IMR-90 (cell line): ENCODE measurements at regions not wholly inside any gene's neighbourhood (a gene's known extent, or its start where the extent isn't known, plus 50 kb on each side); places are given as distances from the start of the nearest gene placed in this dataset.

Source experiments
- ATAC-seq: fragments of 200-7000 bp; cut with Tn5 transposase; 2 replicates; pipeline ENCODE4 v1.9.1; 2020; ENCODE audit warnings: low read depth, mild to moderate bottlenecking, moderate library complexity
- BruUV-seq: library from RNA; stranded (reverse); fragments of 400-500 nt; replicated peaks from 2 replicates; lab custom pipeline; 2021; lab: Mats Ljungman, UMichigan
- CTCF ChIA-PET: fragments of 300-600 bp; formaldehyde crosslinking; extraction: SDS; loops from one replicate; lab custom pipeline; 2021; ENCODE audit warnings: antibody characterized with exemption; lab: Yijun Ruan, JAX
- POLR2A ChIA-PET: fragments of 300-600 bp; sonication (Branson Sonifier 250); formaldehyde crosslinking; loops from one replicate; lab custom pipeline; 2022; ENCODE audit warnings: antibody characterized with exemption; ENCODE audit not compliant: unreplicated experiment; lab: Charles Lee
- DNase-seq: peaks from one replicate; pipeline ENCODE4 v3.0.0; 2013
- H2AFZ ChIP-seq: replicated peaks from 2 replicates; pipeline ENCODE3; 2013; ENCODE audit warnings: low read length, mild to moderate bottlenecking; ENCODE audit not compliant: poor library complexity
- H2AK5ac ChIP-seq: 2 replicates; pipeline ENCODE4 v1.6.1; 2013; ENCODE audit warnings: low read depth, low read length, inconsistent platforms
- H2AK9ac ChIP-seq: replicated peaks from 2 replicates; pipeline ENCODE3; 2013; ENCODE audit warnings: mild to moderate bottlenecking, low read depth, low read length, moderate library complexity; ENCODE audit not compliant: poor library complexity
- H2BK120ac ChIP-seq: 2 replicates; pipeline ENCODE4 v1.6.1; 2013; ENCODE audit warnings: low read depth, low read length, inconsistent platforms
- H2BK15ac ChIP-seq: 3 replicates; pipeline ENCODE4 v1.6.1; 2013; ENCODE audit warnings: low read depth, low read length, inconsistent platforms
- H2BK20ac ChIP-seq: 2 replicates; pipeline ENCODE4 v1.6.1; 2013; ENCODE audit warnings: low read depth, mild to moderate bottlenecking, inconsistent platforms, low read length, moderate library complexity
- H2BK5ac ChIP-seq: 2 replicates; pipeline ENCODE4 v1.6.1; 2013; ENCODE audit warnings: mild to moderate bottlenecking, low read depth, low read length, inconsistent platforms; ENCODE audit not compliant: poor library complexity, severe bottlenecking
- H3K14ac ChIP-seq: replicated peaks from 2 replicates; pipeline ENCODE4 v1.6.1; 2013; ENCODE audit warnings: low read depth, low read length, inconsistent platforms
- H3K18ac ChIP-seq: 2 replicates; pipeline ENCODE4 v1.6.1; 2013; ENCODE audit warnings: low read depth, low read length, control low read depth
- H3K23ac ChIP-seq: 2 replicates; pipeline ENCODE4 v1.6.1; 2013; ENCODE audit warnings: low read depth, low read length, inconsistent platforms
- H3K27ac ChIP-seq: 2 replicates; pipeline ENCODE4 v1.5.1; 2013; ENCODE audit warnings: mild to moderate bottlenecking, control low read depth, low read length; ENCODE audit not compliant: insufficient read depth
- H3K27me3 ChIP-seq: 2 replicates; pipeline ENCODE4 v1.6.1; 2013; ENCODE audit warnings: low read length; ENCODE audit not compliant: control insufficient read depth, insufficient read depth
- H3K36me3 ChIP-seq: 2 replicates; pipeline ENCODE4 v1.6.1; 2013; ENCODE audit warnings: low read length, mixed read lengths; ENCODE audit not compliant: control insufficient read depth, insufficient read depth
- H3K4ac ChIP-seq: 2 replicates; pipeline ENCODE4 v1.6.1; 2013; ENCODE audit warnings: low read depth, low read length, inconsistent platforms
- H3K4me1 ChIP-seq: 2 replicates; pipeline ENCODE4 v1.6.1; 2013; ENCODE audit warnings: low read length, mixed read lengths; ENCODE audit not compliant: control insufficient read depth, insufficient read depth
- H3K4me2 ChIP-seq: 2 replicates; pipeline ENCODE4 v1.6.1; 2013; ENCODE audit warnings: low read depth, mild to moderate bottlenecking, control low read depth, low read length, moderate library complexity
- H3K4me3 ChIP-seq: 2 replicates; pipeline ENCODE4 v1.5.1; 2013; ENCODE audit warnings: low read depth, mild to moderate bottlenecking, control low read depth, low read length, moderate library complexity; ENCODE audit not compliant: insufficient read depth
- H3K56ac ChIP-seq: 2 replicates; pipeline ENCODE4 v1.6.1; 2013; ENCODE audit warnings: low read length, inconsistent platforms; ENCODE audit not compliant: insufficient read depth; ENCODE audit errors: extremely low read depth
- H3K79me1 ChIP-seq, 2 experiments: 2 replicates each; pipeline ENCODE4 v1.6.1; 2013; ENCODE audit warnings: low read length in 2 of 2, inconsistent platforms in 1 of 2, low read depth in 1 of 2
- H3K9ac ChIP-seq: 2 replicates; pipeline ENCODE4 v1.6.1; 2013; ENCODE audit warnings: low read depth, low read length, control low read depth
- H3K9me1 ChIP-seq: 2 replicates; pipeline ENCODE4 v1.6.1; 2013; ENCODE audit warnings: low read length, inconsistent platforms; ENCODE audit not compliant: insufficient read depth
- H3K9me3 ChIP-seq: 2 replicates; pipeline ENCODE4 v1.6.1; 2013; ENCODE audit warnings: low read length; ENCODE audit not compliant: control insufficient read depth, insufficient read depth
- H4K20me1 ChIP-seq: 2 replicates; pipeline ENCODE4 v1.6.1; 2013; ENCODE audit warnings: low read length, inconsistent platforms; ENCODE audit not compliant: insufficient read depth
- H4K5ac ChIP-seq: 2 replicates; pipeline ENCODE4 v1.6.1; 2013; ENCODE audit warnings: mild to moderate bottlenecking, low read depth, low read length, control low read depth
- H4K8ac ChIP-seq, 2 experiments: 2 replicates each; pipeline ENCODE4 v1.6.1; 2013; ENCODE audit warnings: low read depth in 2 of 2, low read length in 2 of 2, control low read depth in 1 of 2, inconsistent platforms in 1 of 2
- H4K91ac ChIP-seq: 2 replicates; pipeline ENCODE4 v1.6.1; 2013; ENCODE audit warnings: low read depth, low read length, inconsistent platforms; ENCODE audit not compliant: insufficient read depth
- CHD1 ChIP-seq: IDR thresholded peaks from 2 replicates; pipeline ENCODE4 v1.6.1; 2012; ENCODE audit warnings: low read depth, low read length, improper control_type of control experiment
- CTCF ChIP-seq: conservative IDR thresholded peaks from 2 replicates; pipeline ENCODE4 v1.5.1; 2012; ENCODE audit warnings: mild to moderate bottlenecking, low read depth, low read length, improper control_type of control experiment
- FOS ChIP-seq: fragments of 150-350 bp; IDR thresholded peaks from 2 replicates; pipeline ENCODE4 v1.6.1; 2016; ENCODE audit warnings: low read depth, low read length
- MAFK ChIP-seq: IDR thresholded peaks from 2 replicates; pipeline ENCODE4 v1.6.1; 2012; ENCODE audit warnings: low read depth, low read length, improper control_type of control experiment
- MAZ ChIP-seq: IDR thresholded peaks from 2 replicates; pipeline ENCODE4 v1.6.1; 2012; ENCODE audit warnings: low read depth, mild to moderate bottlenecking, low read length, improper control_type of control experiment, moderate library complexity, borderline replicate concordance
- MXI1 ChIP-seq: IDR thresholded peaks from 2 replicates; pipeline ENCODE4 v1.6.1; 2012; ENCODE audit warnings: low read depth, mild to moderate bottlenecking, low read length, moderate library complexity, borderline replicate concordance
- POLR2A ChIP-seq: IDR thresholded peaks from 2 replicates; pipeline ENCODE4 v1.6.1; 2012; ENCODE audit warnings: mild to moderate bottlenecking, low read depth, low read length
- RCOR1 ChIP-seq: IDR thresholded peaks from 2 replicates; pipeline ENCODE4 v1.6.1; 2012; ENCODE audit warnings: mild to moderate bottlenecking, low read length, improper control_type of control experiment; ENCODE audit not compliant: insufficient replicate concordance
- RFX5 ChIP-seq: IDR thresholded peaks from 2 replicates; pipeline ENCODE4 v1.8.0; 2012; ENCODE audit warnings: low read depth, mild to moderate bottlenecking, low read length, moderate library complexity
- SMC3 ChIP-seq: fragments of 150-350 bp; IDR thresholded peaks from 2 replicates; pipeline ENCODE4 v1.6.1; 2016; ENCODE audit warnings: low read depth, mild to moderate bottlenecking, antibody characterized with exemption, low read length, moderate library complexity
- USF2 ChIP-seq: fragments of 150-350 bp; IDR thresholded peaks from 2 replicates; pipeline ENCODE4 v1.6.1; 2017; ENCODE audit warnings: mild to moderate bottlenecking, antibody characterized with exemption, low read length, low read depth
- WGBS, 2 experiments: methylation state at CpG; one replicate each; pipeline versions ENCODE4 v1.1.5 to v1.1.7; 2013; ENCODE audit warnings: missing lambda C conversion rate in 2 of 2; ENCODE audit not compliant: insufficient read length in 1 of 2; ENCODE audit errors: extremely low coverage in 2 of 2; 5-methylcytosine and 5-hydroxymethylcytosine counted together
- dilution Hi-C: fragments of 300-500 bp; cut with HindIII; formaldehyde crosslinking; loops from one replicate; pipeline ENCODE4 v1.14.3; 2018; ENCODE audit warnings: low sequenced_read_pairs; ENCODE audit not compliant: unreplicated experiment
- in situ Hi-C: fragments of 300-500 bp; cut with MboI; formaldehyde crosslinking; loops from 3 replicates; pipeline ENCODE4 v1.14.3; 2019; ENCODE audit warnings: low sequenced_read_pairs, inconsistent platforms, mixed read lengths
- intact Hi-C: fragments of 100-400 bp; cut with micrococcal nuclease; formaldehyde crosslinking; loops from 2 replicates; pipeline ENCODE4 v1.10.0; 2022

GRCh38 chr10:7048061-7048460 lies 362.8 kb downstream of the SFMBT2 start:
- no peak overlapping the region for H2AK5ac ChIP-seq
- no peak overlapping the region for H3K23ac ChIP-seq
- H3K9me1 ChIP-seq: no peaks in the 10 kb centered on the region
- intact Hi-C loops: no loop called here
- H3K27me3 ChIP-seq: no peaks in the 10 kb centered on the region
- H2AK9ac ChIP-seq: no peak overlapping the region
- no peak overlapping the region for H3K14ac ChIP-seq
- no peak overlapping the region for H3K4me2 ChIP-seq
- TF ChIP-seq MXI1 (no peak), FOS (no peak), USF2 (no peak), MAFK (no peak), MAZ (no peak), RCOR1 (no peak), CHD1 (no peak), CTCF (no peak), RFX5 (no peak), POLR2A (no peak), SMC3 (no peak)
- H3K4ac ChIP-seq: no peak overlapping the region
- CTCF ChIA-PET: no interaction called here
- H2BK120ac ChIP-seq: no peak overlapping the region
- POLR2A ChIA-PET: no interaction called here
- dilution Hi-C loops: no loop called here
- H3K36me3 ChIP-seq: no peaks in the 10 kb centered on the region
- no peak for DNase-seq
- WGBS, 2 experiments: 71% methylated on average over 1 of the region's 6 CpGs; no CpG with 5 or more reads in 1 of the 2 experiments
- H3K56ac ChIP-seq: no peak overlapping the region
- H2BK5ac ChIP-seq: no peak overlapping the region
- no peak overlapping the region for H3K9ac ChIP-seq
- no peak overlapping the region for H3K18ac ChIP-seq
- in situ Hi-C loops: no loop called here
- no peaks in the 10 kb centered on the region for H3K9me3 ChIP-seq
- no TSS peak for BruUV-seq
- no peak overlapping the region for H4K8ac ChIP-seq
- H4K20me1 ChIP-seq: no peaks in the 10 kb centered on the region
- H3K4me1 ChIP-seq: no peaks in the 10 kb centered on the region
- H4K5ac ChIP-seq: no peak overlapping the region
- H3K27ac ChIP-seq: no peak overlapping the region
- no peak overlapping the region for H2AFZ ChIP-seq
- no peak overlapping the region for H2BK20ac ChIP-seq
- ATAC-seq: no peak
- no peak overlapping the region for H3K4me3 ChIP-seq
- H4K91ac ChIP-seq: no peak overlapping the region
- no peak overlapping the region for H2BK15ac ChIP-seq
- H3K79me1 ChIP-seq: no peaks in the 10 kb centered on the region
